A673 (cell line): ENCODE measurements at regions not wholly inside any gene's neighbourhood (a gene's known extent, or its start where the extent isn't known, plus 50 kb on each side); places are given as distances from the start of the nearest gene placed in this dataset.

Source experiments
- EZH2 ChIP-seq: fragments of 200-600 bp; sonication (generic); IDR thresholded peaks from 2 replicates; pipeline ENCODE4 v1.6.1; 2017; ENCODE audit warnings: borderline replicate concordance, low read depth, mild to moderate bottlenecking, mixed read lengths, antibody characterized with exemption, low read length; ENCODE audit not compliant: poor library complexity, severe bottlenecking
- TF ChIP-seq, protein P1 (sequence below): fragments of 300-800, 200-600 bp; sonication (generic); conservative IDR thresholded peaks from 2 replicates; pipeline ENCODE4 v1.5.1; 2017; ENCODE audit warnings: low read depth, mild to moderate bottlenecking, antibody characterized with exemption, low read length, moderate library complexity, mixed read lengths

DNA sequence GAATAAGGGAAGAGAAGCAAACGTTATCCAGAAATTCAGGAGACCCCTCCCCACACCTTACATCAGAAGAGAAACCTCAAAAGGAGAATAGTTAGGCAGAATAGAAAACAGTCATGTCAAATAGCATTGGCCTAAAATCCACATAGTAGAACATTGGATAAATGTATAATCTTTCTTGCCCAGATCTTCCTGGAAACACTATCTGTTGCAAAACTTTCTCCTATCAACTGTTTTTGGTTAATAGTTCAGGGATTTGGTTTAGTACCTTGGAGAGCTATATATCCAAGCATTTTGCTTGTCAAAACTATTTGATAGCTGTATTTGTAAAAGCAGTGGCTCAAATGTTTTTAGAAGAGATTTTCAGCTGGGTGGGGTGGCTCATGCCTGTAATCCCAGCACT, 74.3 kb upstream of the PHACTR2 start:
- TF ChIP-seq, protein P1, sequence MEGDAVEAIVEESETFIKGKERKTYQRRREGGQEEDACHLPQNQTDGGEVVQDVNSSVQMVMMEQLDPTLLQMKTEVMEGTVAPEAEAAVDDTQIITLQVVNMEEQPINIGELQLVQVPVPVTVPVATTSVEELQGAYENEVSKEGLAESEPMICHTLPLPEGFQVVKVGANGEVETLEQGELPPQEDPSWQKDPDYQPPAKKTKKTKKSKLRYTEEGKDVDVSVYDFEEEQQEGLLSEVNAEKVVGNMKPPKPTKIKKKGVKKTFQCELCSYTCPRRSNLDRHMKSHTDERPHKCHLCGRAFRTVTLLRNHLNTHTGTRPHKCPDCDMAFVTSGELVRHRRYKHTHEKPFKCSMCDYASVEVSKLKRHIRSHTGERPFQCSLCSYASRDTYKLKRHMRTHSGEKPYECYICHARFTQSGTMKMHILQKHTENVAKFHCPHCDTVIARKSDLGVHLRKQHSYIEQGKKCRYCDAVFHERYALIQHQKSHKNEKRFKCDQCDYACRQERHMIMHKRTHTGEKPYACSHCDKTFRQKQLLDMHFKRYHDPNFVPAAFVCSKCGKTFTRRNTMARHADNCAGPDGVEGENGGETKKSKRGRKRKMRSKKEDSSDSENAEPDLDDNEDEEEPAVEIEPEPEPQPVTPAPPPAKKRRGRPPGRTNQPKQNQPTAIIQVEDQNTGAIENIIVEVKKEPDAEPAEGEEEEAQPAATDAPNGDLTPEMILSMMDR: no peak
- no peak for TF ChIP-seq EZH2
